ENCODE measurements at regions not wholly inside any gene's neighbourhood (a gene's known extent, or its start where the extent isn't known, plus 50 kb on each side); places are given as distances from the start of the nearest gene placed in this dataset.
"Not testable (repeated sequence)": the region's sequence is repeated elsewhere in the genome, so short reads cannot be mapped to it uniquely, and the experiment has no call there.

DNA sequence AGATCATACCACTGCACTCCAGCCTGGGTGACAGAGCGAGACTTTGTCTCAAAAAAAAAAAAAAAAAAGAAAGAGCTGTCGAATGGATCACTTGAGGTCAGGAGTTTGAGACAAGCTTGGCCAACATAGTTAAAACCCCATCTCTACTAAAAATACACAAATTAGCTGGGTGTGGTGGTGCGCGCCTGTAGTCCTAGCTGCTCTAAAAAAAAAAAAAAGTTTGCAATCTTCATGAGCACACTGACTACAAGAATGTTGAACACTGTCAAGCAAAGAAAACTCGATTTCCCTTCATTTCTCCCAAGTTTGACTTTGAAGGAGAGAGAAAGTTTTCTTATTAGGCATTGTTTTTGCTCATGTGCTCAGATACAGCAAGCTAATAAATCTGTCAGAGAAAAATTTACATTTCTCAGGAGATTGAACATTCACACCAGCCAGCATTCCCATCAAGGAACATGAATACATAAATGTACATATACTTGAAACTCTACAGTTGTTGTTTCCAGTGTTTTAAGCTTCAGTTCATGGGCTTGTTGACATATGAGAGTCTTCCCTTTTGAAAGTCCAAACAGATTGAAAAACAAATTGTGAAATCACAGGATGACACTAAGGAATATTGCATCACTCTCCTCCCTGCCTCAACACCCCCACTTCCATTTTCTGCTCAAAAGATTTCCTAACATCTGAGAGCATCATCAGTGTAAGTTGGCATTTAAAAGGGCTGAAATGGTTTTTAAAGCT is 81.8 kb downstream of the ARRDC3 start:
- intact Hi-C loops (cut with DNase I; ENCODE audit: low total_unique reads) = no loop called here
- no peak overlapping the region for H3K4me3 ChIP-seq (ENCODE audit: low read depth, poor library complexity, severe bottlenecking)
- 66 to 78% methylated on average over 5 of the region's 5 CpGs for WGBS, 2 donors
- no peak for TF ChIP-seq POLR2A (IDR thresholded peaks at IDR 0.05)
- TF ChIP-seq, protein P1, sequence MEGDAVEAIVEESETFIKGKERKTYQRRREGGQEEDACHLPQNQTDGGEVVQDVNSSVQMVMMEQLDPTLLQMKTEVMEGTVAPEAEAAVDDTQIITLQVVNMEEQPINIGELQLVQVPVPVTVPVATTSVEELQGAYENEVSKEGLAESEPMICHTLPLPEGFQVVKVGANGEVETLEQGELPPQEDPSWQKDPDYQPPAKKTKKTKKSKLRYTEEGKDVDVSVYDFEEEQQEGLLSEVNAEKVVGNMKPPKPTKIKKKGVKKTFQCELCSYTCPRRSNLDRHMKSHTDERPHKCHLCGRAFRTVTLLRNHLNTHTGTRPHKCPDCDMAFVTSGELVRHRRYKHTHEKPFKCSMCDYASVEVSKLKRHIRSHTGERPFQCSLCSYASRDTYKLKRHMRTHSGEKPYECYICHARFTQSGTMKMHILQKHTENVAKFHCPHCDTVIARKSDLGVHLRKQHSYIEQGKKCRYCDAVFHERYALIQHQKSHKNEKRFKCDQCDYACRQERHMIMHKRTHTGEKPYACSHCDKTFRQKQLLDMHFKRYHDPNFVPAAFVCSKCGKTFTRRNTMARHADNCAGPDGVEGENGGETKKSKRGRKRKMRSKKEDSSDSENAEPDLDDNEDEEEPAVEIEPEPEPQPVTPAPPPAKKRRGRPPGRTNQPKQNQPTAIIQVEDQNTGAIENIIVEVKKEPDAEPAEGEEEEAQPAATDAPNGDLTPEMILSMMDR (IDR thresholded peaks at IDR 0.05) = no peak
- no peak for DNase-seq (ENCODE audit: low spot score in 2 of 2)

DNA sequence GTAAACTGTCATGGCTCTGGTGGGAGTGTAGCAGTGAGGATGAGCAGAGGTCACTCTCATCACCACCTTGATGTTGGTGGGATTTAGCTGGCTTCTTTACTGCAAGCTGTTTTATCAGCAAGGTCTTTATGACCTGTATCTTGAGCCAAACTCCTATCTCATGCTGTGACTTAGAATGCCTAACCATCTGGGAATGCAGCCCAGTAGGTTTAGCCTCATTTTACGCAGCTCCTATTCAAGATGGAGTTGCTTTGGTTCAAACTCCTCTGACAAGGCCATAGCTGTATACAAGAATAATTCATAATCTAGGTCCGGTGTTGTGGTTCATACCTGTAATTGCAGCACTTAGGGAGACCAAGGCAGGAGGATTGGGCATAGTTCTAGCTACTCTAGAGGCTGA is 85.1 kb downstream of the ARRDC3 start:
- no peak for TF ChIP-seq POLR2A (IDR thresholded peaks at IDR 0.05)
- TF ChIP-seq, protein P1 (IDR thresholded peaks at IDR 0.05) = no peak
- 95 to 98% methylated on average over 2 of the region's 2 CpGs for WGBS, 2 donors
- intact Hi-C loops (cut with DNase I; ENCODE audit: low total_unique reads) = no loop called here

DNA sequence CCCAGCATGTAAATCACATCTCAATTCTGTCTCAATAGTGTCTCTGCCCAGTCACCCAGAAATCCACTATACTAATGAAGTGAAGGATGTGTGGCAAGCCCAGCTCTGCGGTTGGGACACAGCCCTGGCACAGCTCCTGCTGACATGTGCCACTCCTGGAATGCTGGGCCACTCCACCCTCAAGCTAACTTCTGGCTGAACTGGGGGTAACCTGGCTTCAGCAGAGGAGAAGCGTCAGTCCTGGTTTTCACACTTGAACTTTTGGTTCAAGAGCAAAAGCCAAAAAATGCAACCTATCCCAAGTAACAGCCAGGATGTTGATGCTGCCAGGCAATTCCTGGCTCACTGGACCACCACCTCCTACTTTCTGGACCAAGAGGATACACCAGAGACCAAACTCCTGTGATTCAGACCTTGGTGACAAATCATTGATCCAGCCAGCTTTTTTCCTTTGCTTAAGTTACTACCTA is 86.4 kb downstream of the ARRDC3 start:
- peak; percentile 86 to 97 for DNase-seq (ENCODE audit: low spot score in 2 of 2)
- H3K4me3 ChIP-seq (ENCODE audit: low read depth, poor library complexity, severe bottlenecking) = no peak overlapping the region
- WGBS, 2 donors = 19 to 25% methylated on average over 2 of the region's 2 CpGs
- intact Hi-C loops (cut with DNase I; ENCODE audit: low total_unique reads) = no loop called here
- TF ChIP-seq POLR2A (IDR thresholded peaks at IDR 0.05) = no peak
- TF ChIP-seq, protein P1 (IDR thresholded peaks at IDR 0.05) = no peak

More for the DNA sequence above, 85.1 kb downstream of the ARRDC3 start:
- no peak overlapping the region for H3K4me3 ChIP-seq (ENCODE audit: low read depth, poor library complexity, severe bottlenecking)
- DNase-seq (ENCODE audit: low spot score in 2 of 2) = no peak

DNA sequence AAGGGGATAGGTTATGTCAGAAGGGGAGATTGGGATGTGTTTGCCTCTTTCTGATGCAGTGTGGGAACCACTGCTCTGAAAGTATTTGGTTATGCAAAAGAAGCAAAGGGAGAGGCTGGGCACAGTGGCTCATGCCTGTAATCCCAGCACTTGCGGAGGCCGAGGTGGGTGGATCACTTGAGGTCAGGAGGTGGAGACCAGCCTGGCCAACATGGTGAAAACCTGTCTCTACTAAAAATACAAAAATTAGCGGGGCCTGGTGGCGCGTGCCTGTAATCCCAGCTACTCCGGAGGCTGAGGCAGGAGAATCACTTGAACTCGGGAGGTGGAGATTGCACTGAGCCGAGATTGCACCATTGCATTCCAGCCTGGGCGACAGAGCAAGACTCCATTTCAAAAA is 87.0 kb downstream of the ARRDC3 start:
- peak in 1 of 2 donors; percentile 88 for DNase-seq (ENCODE audit: low spot score in 2 of 2)
- H3K4me3 ChIP-seq (ENCODE audit: low read depth, poor library complexity, severe bottlenecking); intact Hi-C loops (cut with DNase I; ENCODE audit: low total_unique reads): not testable (repeated sequence)
- WGBS, 2 donors = 51 to 66% methylated on average over 9 of the region's 9 CpGs

DNA sequence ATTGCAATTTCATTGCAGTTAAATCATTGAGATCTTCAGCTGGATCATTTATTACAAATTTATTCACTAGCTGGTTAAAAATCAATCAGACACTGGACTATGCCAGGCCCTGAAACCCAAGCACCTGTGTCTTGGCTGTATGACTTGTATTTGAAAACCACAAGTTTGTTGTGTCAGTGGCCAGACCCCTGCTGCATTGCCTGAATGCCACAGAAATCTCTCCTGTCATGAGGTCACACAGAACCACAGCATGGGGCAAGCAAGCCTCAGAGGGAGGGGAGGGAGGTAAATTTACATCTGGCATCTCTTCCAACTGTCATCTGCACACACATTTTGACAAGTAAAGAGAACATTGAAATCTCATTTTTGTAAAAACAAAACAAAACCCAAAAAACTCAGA is 90.0 kb downstream of the ARRDC3 start:
- TF ChIP-seq, protein P1 (IDR thresholded peaks at IDR 0.05) = no peak
- TF ChIP-seq POLR2A (IDR thresholded peaks at IDR 0.05) = no peak
- no peak overlapping the region for H3K4me3 ChIP-seq (ENCODE audit: low read depth, poor library complexity, severe bottlenecking)
- no peak for DNase-seq (ENCODE audit: low spot score in 2 of 2)
- intact Hi-C loops (cut with DNase I; ENCODE audit: low total_unique reads) = no loop called here

DNA sequence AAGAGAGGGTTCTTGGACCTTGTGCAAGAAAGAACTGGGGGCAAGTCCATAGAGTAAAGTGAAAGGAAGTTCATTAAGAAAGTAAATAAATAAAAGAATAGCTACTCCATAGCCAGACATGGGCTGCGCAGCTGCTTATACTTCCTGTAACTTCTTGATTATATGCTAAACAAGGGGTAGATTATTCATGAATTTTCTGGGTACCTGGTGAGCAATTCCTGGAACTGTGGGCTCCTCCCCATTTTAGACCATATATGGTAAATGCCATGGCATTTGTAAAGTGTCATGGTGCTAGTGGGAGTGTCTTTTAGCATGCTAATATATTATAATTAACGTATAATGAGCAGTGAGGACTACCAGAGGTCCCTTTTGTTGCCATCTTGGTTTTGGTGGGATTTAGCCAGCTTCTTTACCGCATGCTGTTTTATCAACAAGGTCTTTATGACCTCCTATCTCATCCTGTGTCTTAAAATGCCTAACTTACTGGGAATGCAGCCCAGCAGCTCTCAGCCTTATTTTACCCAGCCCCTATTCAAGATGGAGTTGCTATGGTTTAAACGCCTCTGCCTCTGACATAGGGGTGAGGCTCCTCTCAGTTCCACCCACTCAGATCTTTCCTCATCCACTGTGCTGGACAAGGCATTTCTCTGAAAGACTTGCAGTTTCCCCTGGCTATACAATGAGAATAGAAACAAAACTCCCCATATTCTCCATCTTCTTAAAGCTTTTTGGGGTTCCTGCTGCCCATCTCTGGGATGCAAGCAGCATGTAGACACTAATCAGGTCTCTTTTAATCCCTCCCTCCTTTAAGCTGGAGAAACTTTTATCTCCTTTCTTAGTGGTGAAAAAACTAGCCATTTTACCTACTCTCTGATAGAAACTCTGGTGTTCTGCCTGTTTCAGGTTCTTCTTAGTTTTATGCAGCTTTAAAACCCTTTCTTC is 91.2 kb downstream of the ARRDC3 start:
- TF ChIP-seq POLR2A (IDR thresholded peaks at IDR 0.05) = no peak
- TF ChIP-seq, protein P1 (IDR thresholded peaks at IDR 0.05) = no peak
- no peak for DNase-seq (ENCODE audit: low spot score in 2 of 2)
- H3K4me3 ChIP-seq (ENCODE audit: low read depth, poor library complexity, severe bottlenecking) = no peak overlapping the region
- 93 to 97% methylated on average over 4 of the region's 4 CpGs for WGBS, 2 donors
- intact Hi-C loops (cut with DNase I; ENCODE audit: low total_unique reads) = no loop called here
